ENCODE measurements at regions not wholly inside any gene's neighbourhood (a gene's known extent, or its start where the extent isn't known, plus 50 kb on each side); places are given as distances from the start of the nearest gene placed in this dataset.

GRCh38 chr3:193962986-193963685, 172.8 kb upstream of the HES1 start:
- Mint-ChIP-seq H3K27me3 (ENCODE audit: unreplicated experiment) (no peaks in the 10 kb centered on the region), H3K4me3 (ENCODE audit: unreplicated experiment) (no peak overlapping the region), H3K36me3 (ENCODE audit: low read depth, unreplicated experiment) (no peaks in the 10 kb centered on the region), H3K4me1 (ENCODE audit: unreplicated experiment) (peaks cover 3% of the 10 kb centered on the region), H3K9me3 (ENCODE audit: unreplicated experiment) (no peaks in the 10 kb centered on the region), H3K27ac (ENCODE audit: unreplicated experiment) (no peak overlapping the region)
- no peak for DNase-seq (ENCODE audit: low spot score)
- TF ChIP-seq CTCF (IDR thresholded peaks at IDR 0.05; ENCODE audit: unreplicated experiment), result no peak

GRCh38 chr3:193963808-193964516, 172.0 kb upstream of the HES1 start:
- Mint-ChIP-seq H3K36me3 (ENCODE audit: low read depth, unreplicated experiment) (no peaks in the 10 kb centered on the region), H3K27ac (ENCODE audit: unreplicated experiment) (no peak overlapping the region), H3K27me3 (ENCODE audit: unreplicated experiment) (no peaks in the 10 kb centered on the region), H3K4me1 (ENCODE audit: unreplicated experiment) (peaks cover 3% of the 10 kb centered on the region), H3K4me3 (ENCODE audit: unreplicated experiment) (no peak overlapping the region), H3K9me3 (ENCODE audit: unreplicated experiment) (no peaks in the 10 kb centered on the region)
- DNase-seq (ENCODE audit: low spot score), result no peak
- no peak for TF ChIP-seq CTCF (IDR thresholded peaks at IDR 0.05; ENCODE audit: unreplicated experiment)

GRCh38 chr3:193964517-193964880, 171.4 kb upstream of the HES1 start:
- Mint-ChIP-seq H3K4me1 (ENCODE audit: unreplicated experiment) (peaks cover 3% of the 10 kb centered on the region), H3K27ac (ENCODE audit: unreplicated experiment) (no peak overlapping the region), H3K4me3 (ENCODE audit: unreplicated experiment) (no peak overlapping the region), H3K27me3 (ENCODE audit: unreplicated experiment) (no peaks in the 10 kb centered on the region), H3K36me3 (ENCODE audit: low read depth, unreplicated experiment) (no peaks in the 10 kb centered on the region), H3K9me3 (ENCODE audit: unreplicated experiment) (no peaks in the 10 kb centered on the region)
- no peak for DNase-seq (ENCODE audit: low spot score)
- TF ChIP-seq CTCF (IDR thresholded peaks at IDR 0.05; ENCODE audit: unreplicated experiment), result no peak

GRCh38 chr3:193968380-193968974, 167.5 kb upstream of the HES1 start:
- H3K4me1 Mint-ChIP-seq (ENCODE audit: unreplicated experiment), result peaks cover 14% of the 10 kb centered on the region
- DNase-seq (ENCODE audit: low spot score), result no peak

More at GRCh38 chr3:193968380-193968974, 167.5 kb upstream of the HES1 start:
- H3K27ac Mint-ChIP-seq (ENCODE audit: unreplicated experiment), result no peak overlapping the region
- no peaks in the 10 kb centered on the region for H3K27me3 Mint-ChIP-seq (ENCODE audit: unreplicated experiment)
- no peak for TF ChIP-seq CTCF (IDR thresholded peaks at IDR 0.05; ENCODE audit: unreplicated experiment)
- no peaks in the 10 kb centered on the region for H3K9me3 Mint-ChIP-seq (ENCODE audit: unreplicated experiment)
- H3K4me3 Mint-ChIP-seq (ENCODE audit: unreplicated experiment), result no peak overlapping the region
- H3K36me3 Mint-ChIP-seq (ENCODE audit: low read depth, unreplicated experiment), result no peaks in the 10 kb centered on the region

Measured in endothelial cell (in vitro differentiated cells).